ENCODE measurements at regions not wholly inside any gene's neighbourhood (a gene's known extent, or its start where the extent isn't known, plus 50 kb on each side); places are given as distances from the start of the nearest gene placed in this dataset.

DNA sequence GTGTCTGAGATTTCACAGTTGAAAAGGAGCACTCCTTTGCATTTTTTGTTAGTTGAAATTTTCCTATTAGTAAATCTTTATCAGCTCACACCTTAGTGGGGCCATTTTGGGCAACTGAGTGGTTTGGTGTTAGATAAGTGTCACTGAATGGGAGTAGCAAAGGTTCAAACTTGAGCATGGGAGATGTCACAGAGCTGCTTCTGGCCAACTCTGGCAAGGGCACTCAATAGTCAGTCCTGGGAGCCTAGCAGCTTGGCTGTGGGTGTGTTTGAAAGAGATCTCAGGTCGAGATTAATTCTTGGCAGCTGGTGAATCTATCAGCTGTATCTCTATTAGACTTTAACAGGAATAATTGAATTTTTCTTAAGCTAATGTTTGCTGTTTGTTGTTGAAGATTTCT, 579.3 kb downstream of the EDEM1 start:
- no peak for ATAC-seq

GRCh38 chr3:5767304-5767703, 579.8 kb downstream of the EDEM1 start:
- TF ChIP-seq FOSL2 (IDR thresholded peaks at IDR 0.05) (no peak), FOSL2 (CRISPR knock-in tag; IDR thresholded peaks at IDR 0.05) (peak; percentile 22; the same call in 1 of the 2 replicates), MAX (IDR thresholded peaks at IDR 0.05) (no peak)
- no peak for FAIRE-seq
- no peak overlapping the region for H3K27ac ChIP-seq

More for the DNA sequence above, 579.3 kb downstream of the EDEM1 start:
- ChIA-PET POLR2A (no interaction called here), CTCF (interaction anchor here (0.6 kb wide), 1 partner anchor 302 kb away, joined by 4 read pairs; no protein-coding TSS in a partner anchor)
- no peak for TF ChIP-seq EP300 (IDR thresholded peaks at IDR 0.05)
- TF ChIP-seq ESRRA (IDR thresholded peaks at IDR 0.05; ENCODE audit: borderline replicate concordance, low read length) = no peak
- no peak for TF ChIP-seq ZFP36 (IDR thresholded peaks at IDR 0.05; ENCODE audit: borderline replicate concordance, partially characterized antibody)
- no peak for TF ChIP-seq POLR2AphosphoS2 (conservative IDR thresholded peaks at IDR 0.05; ENCODE audit: low read length)
- TF ChIP-seq FOSB (CRISPR knock-in tag; IDR thresholded peaks at IDR 0.05) = no peak
- no peak for TF ChIP-seq GATA3 (IDR thresholded peaks at IDR 0.05; ENCODE audit: borderline replicate concordance)
- no peak for TF ChIP-seq NFE2L2 (conservative IDR thresholded peaks at IDR 0.05; ENCODE audit: low read length)
- TF ChIP-seq SMC3 (IDR thresholded peaks at IDR 0.05) = no peak
- TF ChIP-seq JUN (IDR thresholded peaks at IDR 0.05) = no peak
- TF ChIP-seq MAX (IDR thresholded peaks at IDR 0.05) = no peak
- TF ChIP-seq ATOH8 (CRISPR knock-in tag; IDR thresholded peaks at IDR 0.05; ENCODE audit: low read depth) = no peak
- no peak for TF ChIP-seq HOXB5 (CRISPR knock-in tag; IDR thresholded peaks at IDR 0.05)
- Histone ChIP-seq H3K27ac (no peak overlapping the region), H3K4me1 (no peaks in the 10 kb centered on the region), H3K4me2 (no peak overlapping the region), H3K9me3 (no peaks in the 10 kb centered on the region), H3K4me3 (no peak overlapping the region)
- WGBS (ENCODE audit: missing lambda C conversion rate) = 4% methylated on average over 1 of the region's 1 CpG
- DNase-seq (ENCODE audit: low read depth in 1 of 2, low spot score in 1 of 2) (no peak), FAIRE-seq (no peak)

GRCh38 chr3:5768281-5768945, 580.9 kb downstream of the EDEM1 start:
- no peak for FAIRE-seq
- no peak for DNase-seq (ENCODE audit: low read depth in 1 of 2, low spot score in 1 of 2)
- CTCF ChIA-PET = interaction anchor here (1.0 kb wide), 1 partner anchor 9 kb away, joined by 3 read pairs; no protein-coding TSS in a partner anchor
- ATAC-seq = no peak
- TF ChIP-seq, protein P1, sequence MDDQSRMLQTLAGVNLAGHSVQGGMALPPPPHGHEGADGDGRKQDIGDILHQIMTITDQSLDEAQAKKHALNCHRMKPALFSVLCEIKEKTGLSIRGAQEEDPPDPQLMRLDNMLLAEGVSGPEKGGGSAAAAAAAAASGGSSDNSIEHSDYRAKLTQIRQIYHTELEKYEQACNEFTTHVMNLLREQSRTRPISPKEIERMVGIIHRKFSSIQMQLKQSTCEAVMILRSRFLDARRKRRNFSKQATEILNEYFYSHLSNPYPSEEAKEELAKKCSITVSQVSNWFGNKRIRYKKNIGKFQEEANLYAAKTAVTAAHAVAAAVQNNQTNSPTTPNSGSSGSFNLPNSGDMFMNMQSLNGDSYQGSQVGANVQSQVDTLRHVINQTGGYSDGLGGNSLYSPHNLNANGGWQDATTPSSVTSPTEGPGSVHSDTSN (IDR thresholded peaks at IDR 0.05) = no peak
- TF ChIP-seq CBX2 (IDR thresholded peaks at IDR 0.05; ENCODE audit: borderline replicate concordance, low read depth) = no peak
- TF ChIP-seq BCL3 (IDR thresholded peaks at IDR 0.05) = no peak
- TF ChIP-seq FOSB (CRISPR knock-in tag; IDR thresholded peaks at IDR 0.05) = no peak
- no peak for TF ChIP-seq HDAC2 (IDR thresholded peaks at IDR 0.05)
- TF ChIP-seq, protein P2, sequence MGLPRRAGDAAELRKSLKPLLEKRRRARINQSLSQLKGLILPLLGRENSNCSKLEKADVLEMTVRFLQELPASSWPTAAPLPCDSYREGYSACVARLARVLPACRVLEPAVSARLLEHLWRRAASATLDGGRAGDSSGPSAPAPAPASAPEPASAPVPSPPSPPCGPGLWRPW (IDR thresholded peaks at IDR 0.05) = no peak
- TF ChIP-seq RCOR1 (IDR thresholded peaks at IDR 0.05; ENCODE audit: low read depth, low read length) = no peak
- no peak overlapping the region for H3K4me2 ChIP-seq
- WGBS (ENCODE audit: missing lambda C conversion rate) = 21% methylated on average over 6 of the region's 6 CpGs
- no peaks in the 10 kb centered on the region for H3K4me1 ChIP-seq
- no peaks in the 10 kb centered on the region for H3K9me3 ChIP-seq
- POLR2A ChIA-PET = interaction anchor here (0.5 kb wide), 1 partner anchor 756 kb away, joined by 3 read pairs; no protein-coding TSS in a partner anchor
- H3K27ac ChIP-seq = no peak overlapping the region
- H3K4me3 ChIP-seq = no peak overlapping the region

More at GRCh38 chr3:5767304-5767703, 579.8 kb downstream of the EDEM1 start:
- no peaks in the 10 kb centered on the region for H3K4me1 ChIP-seq
- no peak for DNase-seq (ENCODE audit: low read depth in 1 of 2, low spot score in 1 of 2)
- ATAC-seq = no peak
- ChIA-PET CTCF (interaction anchor here (0.6 kb wide), 2 partner anchors 12 to 301 kb away, joined by 3 to 4 read pairs; no protein-coding TSS in a partner anchor), POLR2A (no interaction called here)
- WGBS (ENCODE audit: missing lambda C conversion rate) = 12% methylated on average over 2 of the region's 2 CpGs
- no peak overlapping the region for H3K4me3 ChIP-seq
- H3K4me2 ChIP-seq = no peak overlapping the region
- no peaks in the 10 kb centered on the region for H3K9me3 ChIP-seq

Measured in A549 (cell line).